22Rv1 (cell line): ENCODE measurements at regions not wholly inside any gene's neighbourhood (a gene's known extent, or its start where the extent isn't known, plus 50 kb on each side); places are given as distances from the start of the nearest gene placed in this dataset.

Experiments used
- H3K27ac ChIP-seq: fragments of 450-650 bp; 2 replicates; pipeline ENCODE4 v1.5.1; 2017
- ZFX ChIP-seq: fragments of 450-650 bp; IDR thresholded peaks from 2 replicates; pipeline ENCODE4 v1.6.1; 2017; ENCODE audit warnings: antibody characterized with exemption, borderline replicate concordance
- TF ChIP-seq, protein P1 (sequence below): fragments of 450-650 bp; IDR thresholded peaks from 2 replicates; pipeline ENCODE4 v1.5.1; 2017; ENCODE audit warnings: mild to moderate bottlenecking

DNA sequence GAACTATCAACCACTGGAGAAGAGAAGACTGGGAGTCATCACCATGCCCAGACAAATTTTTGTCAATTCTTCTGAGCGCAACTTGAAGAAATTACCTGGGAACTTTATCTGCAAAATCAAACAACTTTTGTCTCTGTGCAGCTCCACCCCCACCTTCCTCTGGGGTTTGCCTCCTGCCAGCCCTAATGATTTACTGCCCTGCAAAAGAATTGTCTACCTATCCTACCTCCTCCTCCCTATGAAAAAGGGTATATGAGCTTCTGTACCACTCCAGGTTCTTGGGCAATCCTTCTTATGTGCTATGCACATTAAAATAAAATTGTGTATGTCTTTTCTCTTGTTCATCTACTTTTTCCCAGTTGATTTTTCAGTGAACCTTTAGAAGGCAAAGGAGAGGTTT, 191.9 kb downstream of the URB2 start:
- TF ChIP-seq, protein P1, sequence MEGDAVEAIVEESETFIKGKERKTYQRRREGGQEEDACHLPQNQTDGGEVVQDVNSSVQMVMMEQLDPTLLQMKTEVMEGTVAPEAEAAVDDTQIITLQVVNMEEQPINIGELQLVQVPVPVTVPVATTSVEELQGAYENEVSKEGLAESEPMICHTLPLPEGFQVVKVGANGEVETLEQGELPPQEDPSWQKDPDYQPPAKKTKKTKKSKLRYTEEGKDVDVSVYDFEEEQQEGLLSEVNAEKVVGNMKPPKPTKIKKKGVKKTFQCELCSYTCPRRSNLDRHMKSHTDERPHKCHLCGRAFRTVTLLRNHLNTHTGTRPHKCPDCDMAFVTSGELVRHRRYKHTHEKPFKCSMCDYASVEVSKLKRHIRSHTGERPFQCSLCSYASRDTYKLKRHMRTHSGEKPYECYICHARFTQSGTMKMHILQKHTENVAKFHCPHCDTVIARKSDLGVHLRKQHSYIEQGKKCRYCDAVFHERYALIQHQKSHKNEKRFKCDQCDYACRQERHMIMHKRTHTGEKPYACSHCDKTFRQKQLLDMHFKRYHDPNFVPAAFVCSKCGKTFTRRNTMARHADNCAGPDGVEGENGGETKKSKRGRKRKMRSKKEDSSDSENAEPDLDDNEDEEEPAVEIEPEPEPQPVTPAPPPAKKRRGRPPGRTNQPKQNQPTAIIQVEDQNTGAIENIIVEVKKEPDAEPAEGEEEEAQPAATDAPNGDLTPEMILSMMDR: no peak
- no peak for TF ChIP-seq ZFX
- no peak overlapping the region for H3K27ac ChIP-seq

DNA sequence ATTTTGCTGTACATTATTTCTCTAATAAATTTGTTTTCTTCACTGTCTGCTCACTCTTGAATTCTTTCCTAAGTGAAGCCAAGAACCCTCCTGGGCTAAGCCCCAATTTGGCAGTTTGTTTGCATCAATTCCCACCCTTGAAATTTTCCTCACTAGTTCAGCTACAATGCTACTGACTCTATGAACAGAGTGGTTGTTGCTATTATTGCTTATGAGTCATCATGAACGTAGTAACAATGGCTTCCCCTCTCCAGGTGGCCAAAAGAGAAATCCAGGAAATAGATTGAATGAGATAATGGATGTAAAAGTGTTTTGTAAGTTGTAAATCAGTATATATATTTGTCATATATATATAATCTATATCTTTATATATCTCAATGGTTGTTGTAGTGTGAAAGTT, 193.0 kb downstream of the URB2 start:
- H3K27ac ChIP-seq: no peak overlapping the region
- TF ChIP-seq, protein P1: no peak
- no peak for TF ChIP-seq ZFX

DNA sequence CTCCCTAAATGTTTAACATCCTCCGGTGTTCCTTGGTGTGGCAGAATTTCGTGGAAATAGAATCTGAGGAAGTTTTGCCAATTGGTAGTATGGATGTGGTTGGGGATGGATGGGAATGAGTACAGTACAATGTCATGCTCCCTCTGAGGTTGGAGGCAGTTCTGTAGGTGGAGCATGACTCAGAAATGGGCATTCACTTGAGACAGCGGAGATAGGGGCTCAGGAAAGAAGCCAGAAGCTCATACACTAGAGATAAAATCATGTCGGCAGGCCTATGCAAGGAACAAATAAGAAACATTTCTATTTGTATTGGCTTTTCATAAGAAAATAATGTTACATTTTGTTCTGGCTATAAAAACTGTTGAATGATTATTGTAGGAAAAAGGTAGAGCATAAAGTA, 196.0 kb downstream of the URB2 start:
- no peak for TF ChIP-seq ZFX
- TF ChIP-seq, protein P1: no peak
- no peak overlapping the region for H3K27ac ChIP-seq

DNA sequence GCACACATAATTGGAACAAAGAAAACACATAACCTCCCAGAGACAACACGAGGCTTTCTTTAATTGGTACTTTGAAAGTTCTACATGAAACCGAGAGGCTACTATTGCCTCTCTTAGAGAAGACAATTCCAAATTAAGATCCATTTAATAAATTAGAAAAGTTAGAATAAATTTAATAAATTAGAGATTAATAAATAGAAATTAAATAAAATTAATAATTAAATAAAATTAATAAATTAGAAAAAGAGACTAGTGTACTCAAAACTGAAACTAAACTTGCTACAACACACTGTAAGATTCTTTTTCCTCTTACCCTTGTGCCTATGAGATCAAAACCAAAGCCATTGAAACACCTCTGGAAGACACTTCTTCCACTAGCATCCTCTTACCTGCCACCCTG, 199.0 kb downstream of the URB2 start:
- no peak for TF ChIP-seq ZFX
- TF ChIP-seq, protein P1: no peak
- H3K27ac ChIP-seq: no peak overlapping the region

DNA sequence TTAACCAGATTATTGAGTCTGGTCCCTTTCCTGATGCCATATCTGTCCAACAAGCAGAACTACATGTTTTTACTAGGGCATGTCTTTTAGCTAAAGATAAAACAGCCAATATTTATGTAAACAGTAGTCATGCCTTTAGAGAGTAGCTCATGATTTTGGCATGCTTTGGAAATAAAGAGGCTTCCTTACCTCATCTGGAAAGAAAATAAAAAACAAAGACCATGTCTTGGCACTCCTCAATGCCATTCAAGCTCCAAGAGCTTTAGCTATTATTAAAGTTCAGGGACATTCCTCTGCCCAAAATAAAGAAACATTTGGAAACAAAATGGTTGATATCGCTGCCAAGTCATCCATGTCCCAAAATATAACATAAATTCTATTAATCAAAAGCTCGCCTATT, 202.4 kb downstream of the URB2 start:
- TF ChIP-seq, protein P1: no peak
- H3K27ac ChIP-seq: no peak overlapping the region

DNA sequence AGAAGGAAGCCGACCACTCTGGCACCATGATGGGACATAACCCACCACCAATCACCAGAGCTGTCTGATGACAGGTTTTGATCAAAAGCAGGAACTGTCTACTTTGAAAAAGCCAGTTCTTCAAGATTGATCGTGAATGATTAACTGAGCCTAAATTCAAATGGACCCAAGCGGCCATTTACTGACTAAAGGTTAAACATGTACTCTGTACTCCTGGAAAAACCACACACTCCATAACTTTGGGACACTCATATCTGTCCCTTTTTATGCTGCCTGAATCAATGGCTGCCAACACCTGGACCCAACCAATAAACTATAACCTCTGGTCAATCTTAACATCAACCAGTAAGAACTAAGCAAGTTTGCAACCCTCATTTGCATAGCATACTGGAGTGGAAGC, 206.6 kb downstream of the URB2 start:
- no peak for TF ChIP-seq ZFX
- TF ChIP-seq, protein P1: no peak
- H3K27ac ChIP-seq: no peak overlapping the region

DNA sequence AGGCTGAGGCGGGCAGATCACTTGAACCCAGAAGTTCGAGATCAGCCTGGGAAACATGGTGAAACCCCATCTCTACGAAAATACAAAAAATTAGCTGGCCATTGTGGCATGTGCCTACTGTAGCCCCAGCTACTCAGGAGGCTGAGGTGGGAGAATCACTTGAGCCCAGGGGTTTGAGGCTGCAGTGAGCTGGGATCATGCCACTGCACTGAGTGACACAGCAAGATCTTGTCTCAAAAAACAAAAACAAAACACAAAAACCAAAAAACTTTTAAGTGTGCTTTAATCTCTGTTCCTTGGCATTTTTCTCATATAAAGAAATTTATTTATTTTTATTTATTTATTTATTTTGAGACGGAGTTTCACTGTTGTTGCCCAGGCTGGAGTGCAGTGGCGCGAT, 208.2 kb downstream of the URB2 start:
- H3K27ac ChIP-seq: no peak overlapping the region
- TF ChIP-seq, protein P1: no peak
- no peak for TF ChIP-seq ZFX
